Erythroblast (primary cell): ENCODE measurements at regions not wholly inside any gene's neighbourhood (a gene's known extent, or its start where the extent isn't known, plus 50 kb on each side); places are given as distances from the start of the nearest gene placed in this dataset.

ENCODE experiments used
- GATA1 ChIP-seq: IDR thresholded peaks from 2 replicates; pipeline ENCODE4 v1.6.1; 2011; ENCODE audit warnings: low read depth, mild to moderate bottlenecking, control low read depth, low read length, moderate library complexity
- POLR2A ChIP-seq: IDR thresholded peaks from 2 replicates; pipeline ENCODE4 v1.6.1; 2011; ENCODE audit warnings: mild to moderate bottlenecking, low read length

DNA sequence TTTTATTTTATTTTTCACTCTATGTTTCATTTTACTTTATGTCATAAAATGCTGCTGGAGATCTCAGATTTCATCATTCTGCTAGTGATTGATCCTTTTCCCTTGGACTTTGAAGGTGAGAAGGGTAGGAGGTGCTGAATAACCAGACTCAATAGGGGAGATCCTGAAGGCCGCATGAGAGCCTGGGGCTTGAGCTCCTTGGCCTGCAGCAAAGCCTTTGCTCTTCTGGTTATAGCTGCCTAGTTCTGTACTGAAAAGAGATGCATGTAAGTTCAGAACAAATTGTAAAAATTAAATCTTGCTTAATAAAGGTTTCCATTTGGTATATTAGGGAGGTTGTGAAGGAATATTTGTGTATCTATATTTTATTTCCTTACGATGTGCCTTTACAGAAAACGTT, 430.2 kb downstream of the QKI start:
- TF ChIP-seq POLR2A = no peak
- TF ChIP-seq GATA1 = no peak
